Lower lobe of right lung (tissue), 2 donors: ENCODE measurements at regions not wholly inside any gene's neighbourhood (a gene's known extent, or its start where the extent isn't known, plus 50 kb on each side); places are given as distances from the start of the nearest gene placed in this dataset.

Experiments used
- ATAC-seq, 2 donors: fragments of 200-7000 bp; cut with Tn5 transposase; one replicate each; pipeline ENCODE4 v1.9.1; 2020 to 2022; ENCODE audit warnings: mild to moderate bottlenecking in 2 of 2, moderate library complexity in 2 of 2
- DNase-seq: peaks from one replicate; pipeline ENCODE4 v3.0.0-alpha.2; 2020
- H3K27ac ChIP-seq: fragments of 200-600 bp; one replicate; pipeline ENCODE4 v1.8.0; 2022
- H3K27me3 ChIP-seq: fragments of 200-600 bp; one replicate; pipeline ENCODE4 v1.8.0; 2022; ENCODE audit warnings: low read depth
- H3K36me3 ChIP-seq: fragments of 200-600 bp; one replicate; pipeline ENCODE4 v1.8.0; 2022; ENCODE audit warnings: mild to moderate bottlenecking
- H3K4me1 ChIP-seq: fragments of 200-600 bp; one replicate; pipeline ENCODE4 v1.8.0; 2022
- H3K4me3 ChIP-seq: fragments of 200-600 bp; one replicate; pipeline ENCODE4 v1.8.0; 2022; ENCODE audit warnings: mild to moderate bottlenecking
- H3K9me3 ChIP-seq: fragments of 200-600 bp; one replicate; pipeline ENCODE4 v1.8.0; 2022
- CTCF ChIP-seq: fragments of 200-600 bp; IDR thresholded peaks from one replicate; pipeline ENCODE4 v1.8.0; 2022; ENCODE audit warnings: antibody characterized with exemption, mild to moderate bottlenecking
- intact Hi-C: fragments of 100-400 bp; cut with DNase I; formaldehyde crosslinking; loops from one replicate; pipeline ENCODE4 v1.11.0; 2022
- donor health status: DM: no; HTN: yes; CAD: no; lungs with severe emphysema.

GRCh38 chr3:62926494-62926893 is 51.3 kb upstream of the CADPS start:
- no peak for ATAC-seq

GRCh38 chr3:62928256-62928655 is 53.0 kb upstream of the CADPS start:
- Histone ChIP-seq H3K27ac (no peak overlapping the region), H3K4me1 (no peaks in the 10 kb centered on the region), H3K36me3 (no peaks in the 10 kb centered on the region), H3K27me3 (no peaks in the 10 kb centered on the region), H3K4me3 (no peak overlapping the region), H3K9me3 (no peaks in the 10 kb centered on the region)
- TF ChIP-seq CTCF = no peak
- intact Hi-C loops = no loop called here
- no peak for ATAC-seq
- DNase-seq = no peak

More at GRCh38 chr3:62926494-62926893, 51.3 kb upstream of the CADPS start:
- Histone ChIP-seq H3K36me3 (no peaks in the 10 kb centered on the region), H3K4me3 (no peak overlapping the region), H3K4me1 (no peaks in the 10 kb centered on the region), H3K27me3 (no peaks in the 10 kb centered on the region), H3K9me3 (no peaks in the 10 kb centered on the region), H3K27ac (no peak overlapping the region)
- DNase-seq = no peak
- intact Hi-C loops = no loop called here
- no peak for TF ChIP-seq CTCF

GRCh38 chr3:62929771-62930170 is 54.6 kb upstream of the CADPS start:
- Histone ChIP-seq H3K27ac (no peak overlapping the region), H3K9me3 (no peaks in the 10 kb centered on the region), H3K27me3 (no peaks in the 10 kb centered on the region), H3K36me3 (no peaks in the 10 kb centered on the region), H3K4me3 (no peak overlapping the region), H3K4me1 (no peaks in the 10 kb centered on the region)
- DNase-seq = no peak
- no peak for TF ChIP-seq CTCF
- no peak for ATAC-seq
- intact Hi-C loops = no loop called here

DNA sequence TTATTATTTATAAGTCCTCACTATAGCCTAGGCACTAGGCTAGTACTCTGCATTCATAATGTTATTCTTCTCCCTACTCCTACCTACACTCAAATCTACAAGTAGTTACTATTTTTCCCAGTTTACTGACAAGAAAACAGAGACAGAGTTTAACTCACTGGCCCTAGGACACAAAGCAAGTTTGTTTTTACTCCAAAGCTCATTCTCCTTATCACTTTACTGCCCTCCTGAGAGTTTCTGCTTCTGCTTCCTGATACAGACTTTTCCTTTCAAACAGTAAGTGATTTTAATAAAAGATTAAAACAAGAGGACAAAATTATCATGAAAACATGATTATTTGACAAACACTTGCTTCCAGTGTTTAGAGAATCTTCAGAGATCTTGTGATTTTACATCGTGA is 60.6 kb upstream of the CADPS start:
- Histone ChIP-seq H3K4me3 (no peak overlapping the region), H3K9me3 (no peaks in the 10 kb centered on the region), H3K27ac (no peak overlapping the region), H3K27me3 (no peaks in the 10 kb centered on the region), H3K4me1 (no peaks in the 10 kb centered on the region), H3K36me3 (no peaks in the 10 kb centered on the region)
- TF ChIP-seq CTCF = no peak
- intact Hi-C loops = no loop called here
- DNase-seq (no peak), ATAC-seq (no peak)

GRCh38 chr3:62936626-62937254 is 61.5 kb upstream of the CADPS start:
- Histone ChIP-seq H3K4me3 (no peak overlapping the region), H3K9me3 (no peaks in the 10 kb centered on the region), H3K36me3 (no peaks in the 10 kb centered on the region), H3K27me3 (no peaks in the 10 kb centered on the region), H3K4me1 (no peaks in the 10 kb centered on the region), H3K27ac (no peak overlapping the region)
- TF ChIP-seq CTCF = no peak
- no peak for ATAC-seq
- DNase-seq = no peak
- intact Hi-C loops = no loop called here
